Endothelial cell (in vitro differentiated cells): ENCODE measurements at regions not wholly inside any gene's neighbourhood (a gene's known extent, or its start where the extent isn't known, plus 50 kb on each side); places are given as distances from the start of the nearest gene placed in this dataset.

Experiments used
- DNase-seq: peaks from one replicate; pipeline ENCODE4 v3.0.0; 2021; ENCODE audit warnings: low spot score
- H3K27ac Mint-ChIP-seq: one replicate; pipeline ENCODE4 v1.8.0; 2021; ENCODE audit warnings: mixed read lengths, inconsistent platforms; ENCODE audit not compliant: unreplicated experiment
- H3K27me3 Mint-ChIP-seq: one replicate; pipeline ENCODE4 v1.8.0; 2021; ENCODE audit warnings: mild to moderate bottlenecking, moderate library complexity, mixed read lengths, inconsistent platforms; ENCODE audit not compliant: unreplicated experiment
- H3K36me3 Mint-ChIP-seq: one replicate; pipeline ENCODE4 v1.8.0; 2021; ENCODE audit warnings: mild to moderate bottlenecking, low read depth, mixed read lengths, inconsistent platforms; ENCODE audit not compliant: unreplicated experiment
- H3K4me1 Mint-ChIP-seq: one replicate; pipeline ENCODE4 v1.8.0; 2021; ENCODE audit warnings: mild to moderate bottlenecking, mixed read lengths, inconsistent platforms; ENCODE audit not compliant: unreplicated experiment
- H3K4me3 Mint-ChIP-seq: one replicate; pipeline ENCODE4 v1.8.0; 2021; ENCODE audit warnings: mild to moderate bottlenecking, mixed read lengths, inconsistent platforms; ENCODE audit not compliant: unreplicated experiment
- H3K9me3 Mint-ChIP-seq: one replicate; pipeline ENCODE4 v1.8.0; 2021; ENCODE audit warnings: mixed read lengths, inconsistent platforms; ENCODE audit not compliant: unreplicated experiment
- TF ChIP-seq, protein P1 (sequence below): fragments of 200-600 bp; sonication (generic); IDR thresholded peaks from one replicate; pipeline ENCODE4 v1.5.0; 2021; ENCODE audit warnings: antibody characterized with exemption; ENCODE audit not compliant: unreplicated experiment

DNA sequence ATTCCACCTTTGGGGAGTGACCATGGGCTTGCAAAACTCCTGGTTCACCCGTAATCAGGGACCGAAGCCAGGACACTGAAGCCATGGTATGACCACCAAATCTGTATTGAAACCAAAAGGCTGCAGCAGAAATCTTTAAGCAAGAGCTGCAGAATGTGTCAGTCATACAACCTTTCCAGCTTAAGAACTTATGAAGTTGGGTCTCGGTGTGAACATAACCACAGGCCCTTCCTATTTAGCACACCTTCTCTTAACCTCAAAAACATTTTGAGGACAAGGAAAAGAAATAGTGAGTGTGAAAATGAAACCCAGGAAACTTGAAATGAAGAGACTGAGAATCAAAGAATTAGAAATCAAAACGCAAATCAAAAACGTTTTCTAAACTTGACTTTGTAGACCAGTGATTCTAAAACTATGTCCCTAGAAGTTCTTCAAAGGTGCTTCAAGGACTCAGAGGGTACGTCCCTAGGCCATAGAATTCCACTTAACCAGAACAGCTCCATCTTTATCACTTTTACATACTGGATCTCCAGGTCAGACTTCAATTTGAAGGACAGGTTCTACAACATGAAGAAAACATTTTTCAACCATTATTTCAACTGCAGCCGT is 231.6 kb upstream of the GRIP1 start:
- TF ChIP-seq, protein P1, sequence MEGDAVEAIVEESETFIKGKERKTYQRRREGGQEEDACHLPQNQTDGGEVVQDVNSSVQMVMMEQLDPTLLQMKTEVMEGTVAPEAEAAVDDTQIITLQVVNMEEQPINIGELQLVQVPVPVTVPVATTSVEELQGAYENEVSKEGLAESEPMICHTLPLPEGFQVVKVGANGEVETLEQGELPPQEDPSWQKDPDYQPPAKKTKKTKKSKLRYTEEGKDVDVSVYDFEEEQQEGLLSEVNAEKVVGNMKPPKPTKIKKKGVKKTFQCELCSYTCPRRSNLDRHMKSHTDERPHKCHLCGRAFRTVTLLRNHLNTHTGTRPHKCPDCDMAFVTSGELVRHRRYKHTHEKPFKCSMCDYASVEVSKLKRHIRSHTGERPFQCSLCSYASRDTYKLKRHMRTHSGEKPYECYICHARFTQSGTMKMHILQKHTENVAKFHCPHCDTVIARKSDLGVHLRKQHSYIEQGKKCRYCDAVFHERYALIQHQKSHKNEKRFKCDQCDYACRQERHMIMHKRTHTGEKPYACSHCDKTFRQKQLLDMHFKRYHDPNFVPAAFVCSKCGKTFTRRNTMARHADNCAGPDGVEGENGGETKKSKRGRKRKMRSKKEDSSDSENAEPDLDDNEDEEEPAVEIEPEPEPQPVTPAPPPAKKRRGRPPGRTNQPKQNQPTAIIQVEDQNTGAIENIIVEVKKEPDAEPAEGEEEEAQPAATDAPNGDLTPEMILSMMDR: no peak
- no peaks in the 10 kb centered on the region for H3K36me3 Mint-ChIP-seq
- no peaks in the 10 kb centered on the region for H3K9me3 Mint-ChIP-seq
- H3K27me3 Mint-ChIP-seq: no peaks in the 10 kb centered on the region
- DNase-seq: no peak
- no peak overlapping the region for H3K4me3 Mint-ChIP-seq
- no peaks in the 10 kb centered on the region for H3K4me1 Mint-ChIP-seq
- H3K27ac Mint-ChIP-seq: no peak overlapping the region

DNA sequence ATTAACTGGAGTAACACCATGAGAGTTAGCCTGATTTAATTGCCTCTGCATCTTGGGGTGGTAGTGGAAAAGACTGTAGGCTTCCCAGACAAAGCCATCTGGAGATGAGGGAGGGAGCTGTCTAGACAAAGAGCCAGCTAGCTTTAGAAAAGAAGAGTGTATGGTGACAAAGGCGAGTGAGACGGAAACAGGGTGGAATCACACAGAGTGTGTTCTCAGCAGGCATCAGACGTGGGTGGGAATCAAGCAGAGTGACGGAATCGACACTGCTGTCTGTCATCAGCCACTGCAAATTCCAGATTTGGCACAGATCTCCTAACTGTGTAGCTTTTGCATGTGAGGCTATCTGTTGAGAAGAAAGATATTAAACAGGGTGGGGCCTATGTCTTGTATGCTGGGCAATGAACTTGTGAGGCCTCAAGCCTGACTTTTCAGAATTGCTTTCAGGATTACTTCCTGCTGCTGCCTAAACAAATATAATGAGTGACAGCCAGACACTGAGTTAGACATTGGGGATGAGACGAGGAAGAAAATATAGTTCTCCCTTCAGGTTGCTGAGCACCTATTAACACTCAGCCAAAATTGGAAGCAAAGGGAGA is 236.5 kb upstream of the GRIP1 start:
- no peak for DNase-seq
- H3K27ac Mint-ChIP-seq: no peak overlapping the region
- no peaks in the 10 kb centered on the region for H3K27me3 Mint-ChIP-seq
- TF ChIP-seq, protein P1: no peak
- H3K36me3 Mint-ChIP-seq: no peaks in the 10 kb centered on the region
- H3K4me3 Mint-ChIP-seq: no peak overlapping the region
- H3K4me1 Mint-ChIP-seq: no peaks in the 10 kb centered on the region
- no peaks in the 10 kb centered on the region for H3K9me3 Mint-ChIP-seq

DNA sequence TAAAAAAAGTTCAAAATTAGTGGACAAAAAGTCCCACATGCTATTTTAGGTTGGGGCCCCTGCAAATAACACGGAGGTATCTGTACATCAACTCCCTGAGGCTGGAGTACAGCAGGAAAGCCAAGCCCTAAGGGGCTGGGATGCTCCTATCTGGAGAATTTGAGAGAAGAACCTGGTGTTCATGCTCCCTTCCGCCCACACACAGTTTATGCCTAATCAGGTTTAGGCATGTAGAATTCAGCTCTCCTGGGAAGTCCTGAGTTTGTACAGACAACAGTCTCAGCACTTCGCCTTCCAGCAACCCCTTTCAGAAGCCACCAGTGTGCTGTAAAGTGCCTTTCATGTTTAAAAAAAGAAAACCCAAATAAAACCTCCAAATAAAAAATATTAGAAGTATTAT is 237.3 kb upstream of the GRIP1 start:
- Mint-ChIP-seq H3K4me3 (no peak overlapping the region), H3K36me3 (no peaks in the 10 kb centered on the region), H3K27me3 (no peaks in the 10 kb centered on the region), H3K4me1 (no peaks in the 10 kb centered on the region), H3K27ac (no peak overlapping the region), H3K9me3 (no peaks in the 10 kb centered on the region)
- TF ChIP-seq, protein P1: no peak
- DNase-seq: no peak

DNA sequence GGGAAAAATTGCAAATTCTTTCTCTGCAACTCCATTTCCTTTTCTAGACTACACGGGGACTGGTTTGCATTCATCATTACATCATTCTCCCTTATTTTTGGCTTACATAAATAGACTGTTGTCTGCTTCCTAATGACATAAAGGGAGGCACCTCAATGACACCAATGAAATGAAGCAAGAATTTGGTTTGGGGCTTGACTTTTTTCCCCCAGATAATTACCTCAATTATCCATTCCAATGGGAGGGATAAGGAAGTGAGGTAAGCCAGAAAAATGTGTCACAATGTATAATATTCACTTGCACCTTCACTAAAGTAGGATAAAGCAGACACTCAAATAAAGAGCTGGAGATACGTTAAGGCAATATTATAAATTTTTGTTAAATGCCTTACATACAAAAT is 240.6 kb upstream of the GRIP1 start:
- Mint-ChIP-seq H3K36me3 (no peaks in the 10 kb centered on the region), H3K27me3 (no peaks in the 10 kb centered on the region), H3K4me1 (no peaks in the 10 kb centered on the region), H3K9me3 (no peaks in the 10 kb centered on the region), H3K27ac (no peak overlapping the region), H3K4me3 (no peak overlapping the region)
- DNase-seq: no peak
- TF ChIP-seq, protein P1: no peak

DNA sequence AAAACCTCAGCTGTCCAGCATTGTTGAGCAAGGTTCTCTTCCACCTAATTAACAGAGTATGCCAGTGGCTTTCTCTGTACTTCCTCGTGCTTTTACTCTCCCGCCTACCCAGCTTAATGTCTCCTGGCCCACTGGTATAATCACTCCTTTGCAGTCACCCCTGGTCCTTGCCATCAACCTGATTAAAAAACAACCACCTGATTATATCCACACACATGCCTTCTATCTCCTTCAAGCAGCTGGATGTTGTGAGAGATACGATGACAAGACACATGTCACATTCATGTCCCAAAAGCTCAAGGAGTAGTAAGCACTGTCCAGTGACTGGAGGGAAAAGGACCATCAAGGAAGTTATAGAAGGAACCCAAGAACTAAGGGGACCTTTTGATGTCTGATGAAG is 241.3 kb upstream of the GRIP1 start:
- no peaks in the 10 kb centered on the region for H3K36me3 Mint-ChIP-seq
- DNase-seq: no peak
- TF ChIP-seq, protein P1: no peak
- no peak overlapping the region for H3K27ac Mint-ChIP-seq
- no peak overlapping the region for H3K4me3 Mint-ChIP-seq
- H3K4me1 Mint-ChIP-seq: no peaks in the 10 kb centered on the region
- no peaks in the 10 kb centered on the region for H3K9me3 Mint-ChIP-seq
- H3K27me3 Mint-ChIP-seq: peaks cover 2% of the 10 kb centered on the region
